ENCODE measurements at regions not wholly inside any gene's neighbourhood (a gene's known extent, or its start where the extent isn't known, plus 50 kb on each side); places are given as distances from the start of the nearest gene placed in this dataset.

GRCh38 chr16:49111351-49111750, 170.3 kb downstream of the CBLN1 start:
- intact Hi-C loops (cut with micrococcal nuclease): no loop called here
- no peaks in the 10 kb centered on the region for H3K27me3 Mint-ChIP-seq
- H3K27ac Mint-ChIP-seq: no peak overlapping the region
- no peaks in the 10 kb centered on the region for H3K9me3 Mint-ChIP-seq
- H3K36me3 Mint-ChIP-seq (ENCODE audit: low read depth): no peaks in the 10 kb centered on the region
- H3K4me3 Mint-ChIP-seq: no peak overlapping the region
- no peaks in the 10 kb centered on the region for H3K4me1 Mint-ChIP-seq (ENCODE audit: low read depth)

- intact Hi-C loops (cut with micrococcal nuclease): no loop called here
- no peak overlapping the region for H3K4me3 Mint-ChIP-seq
- no peaks in the 10 kb centered on the region for H3K4me1 Mint-ChIP-seq (ENCODE audit: low read depth)
- H3K27me3 Mint-ChIP-seq: no peaks in the 10 kb centered on the region
- no peaks in the 10 kb centered on the region for H3K36me3 Mint-ChIP-seq (ENCODE audit: low read depth)
- H3K9me3 Mint-ChIP-seq: no peaks in the 10 kb centered on the region
- H3K27ac Mint-ChIP-seq: no peak overlapping the region
Observed at GRCh38 chr16:49108611-49109010, 173.0 kb downstream of the CBLN1 start.

GRCh38 chr16:49103298-49103697, 178.3 kb downstream of the CBLN1 start:
- Mint-ChIP-seq H3K4me1 (ENCODE audit: low read depth) (no peaks in the 10 kb centered on the region), H3K36me3 (ENCODE audit: low read depth) (no peaks in the 10 kb centered on the region), H3K4me3 (no peak overlapping the region), H3K27me3 (no peaks in the 10 kb centered on the region), H3K9me3 (peaks cover 9% of the 10 kb centered on the region), H3K27ac (no peak overlapping the region)
- intact Hi-C loops (cut with micrococcal nuclease): no loop called here

- H3K36me3 Mint-ChIP-seq (ENCODE audit: low read depth): no peaks in the 10 kb centered on the region
- no peaks in the 10 kb centered on the region for H3K4me1 Mint-ChIP-seq (ENCODE audit: low read depth)
- H3K9me3 Mint-ChIP-seq: peaks cover 9% of the 10 kb centered on the region
- no peaks in the 10 kb centered on the region for H3K27me3 Mint-ChIP-seq
- H3K4me3 Mint-ChIP-seq: no peak overlapping the region
- intact Hi-C loops (cut with micrococcal nuclease): no loop called here
- no peak overlapping the region for H3K27ac Mint-ChIP-seq
Observed at GRCh38 chr16:49101997-49102396, 179.6 kb downstream of the CBLN1 start.

- H3K9me3 Mint-ChIP-seq: peaks cover 9% of the 10 kb centered on the region
- H3K4me1 Mint-ChIP-seq (ENCODE audit: low read depth): no peaks in the 10 kb centered on the region
- H3K27me3 Mint-ChIP-seq: no peaks in the 10 kb centered on the region
- intact Hi-C loops (cut with micrococcal nuclease): no loop called here
- H3K27ac Mint-ChIP-seq: no peak overlapping the region
- no peaks in the 10 kb centered on the region for H3K36me3 Mint-ChIP-seq (ENCODE audit: low read depth)
- no peak overlapping the region for H3K4me3 Mint-ChIP-seq
Observed at GRCh38 chr16:49100366-49100765, 181.3 kb downstream of the CBLN1 start.

GRCh38 chr16:49097964-49098363, 183.7 kb downstream of the CBLN1 start:
- intact Hi-C loops (cut with micrococcal nuclease): no loop called here
- Mint-ChIP-seq H3K36me3 (ENCODE audit: low read depth) (no peaks in the 10 kb centered on the region), H3K4me3 (no peak overlapping the region), H3K27me3 (no peaks in the 10 kb centered on the region), H3K9me3 (peaks cover 9% of the 10 kb centered on the region), H3K4me1 (ENCODE audit: low read depth) (no peaks in the 10 kb centered on the region), H3K27ac (no peak overlapping the region)

- Mint-ChIP-seq H3K9me3 (peaks cover 7% of the 10 kb centered on the region), H3K27ac (no peak overlapping the region), H3K4me1 (ENCODE audit: low read depth) (no peaks in the 10 kb centered on the region), H3K4me3 (no peak overlapping the region), H3K27me3 (no peaks in the 10 kb centered on the region), H3K36me3 (ENCODE audit: low read depth) (no peaks in the 10 kb centered on the region)
- intact Hi-C loops (cut with micrococcal nuclease): no loop called here
Observed at GRCh38 chr16:49096176-49096945, 185.3 kb downstream of the CBLN1 start.

GRCh38 chr16:49095539-49095938, 186.1 kb downstream of the CBLN1 start:
- Mint-ChIP-seq H3K36me3 (ENCODE audit: low read depth) (no peaks in the 10 kb centered on the region), H3K9me3 (no peaks in the 10 kb centered on the region), H3K4me1 (ENCODE audit: low read depth) (no peaks in the 10 kb centered on the region), H3K27ac (no peak overlapping the region), H3K27me3 (no peaks in the 10 kb centered on the region), H3K4me3 (no peak overlapping the region)
- intact Hi-C loops (cut with micrococcal nuclease): no loop called here

GRCh38 chr16:49094471-49094870, 187.2 kb downstream of the CBLN1 start:
- no peak overlapping the region for H3K4me3 Mint-ChIP-seq
- no peaks in the 10 kb centered on the region for H3K36me3 Mint-ChIP-seq (ENCODE audit: low read depth)
- no peaks in the 10 kb centered on the region for H3K27me3 Mint-ChIP-seq
- intact Hi-C loops (cut with micrococcal nuclease): no loop called here
- H3K27ac Mint-ChIP-seq: no peak overlapping the region
- no peaks in the 10 kb centered on the region for H3K4me1 Mint-ChIP-seq (ENCODE audit: low read depth)
- H3K9me3 Mint-ChIP-seq: no peaks in the 10 kb centered on the region

GRCh38 chr16:49093939-49094338, 187.7 kb downstream of the CBLN1 start:
- Mint-ChIP-seq H3K36me3 (ENCODE audit: low read depth) (no peaks in the 10 kb centered on the region), H3K4me3 (no peak overlapping the region), H3K9me3 (no peaks in the 10 kb centered on the region), H3K27ac (no peak overlapping the region), H3K4me1 (ENCODE audit: low read depth) (no peaks in the 10 kb centered on the region), H3K27me3 (no peaks in the 10 kb centered on the region)
- intact Hi-C loops (cut with micrococcal nuclease): no loop called here

GRCh38 chr16:49092704-49093103, 188.9 kb downstream of the CBLN1 start:
- no peak overlapping the region for H3K4me3 Mint-ChIP-seq
- intact Hi-C loops (cut with micrococcal nuclease): no loop called here
- H3K4me1 Mint-ChIP-seq (ENCODE audit: low read depth): no peaks in the 10 kb centered on the region
- no peaks in the 10 kb centered on the region for H3K36me3 Mint-ChIP-seq (ENCODE audit: low read depth)
- no peaks in the 10 kb centered on the region for H3K27me3 Mint-ChIP-seq
- no peaks in the 10 kb centered on the region for H3K9me3 Mint-ChIP-seq
- no peak overlapping the region for H3K27ac Mint-ChIP-seq

GRCh38 chr16:49089533-49089932, 192.1 kb downstream of the CBLN1 start:
- Mint-ChIP-seq H3K4me1 (ENCODE audit: low read depth) (no peaks in the 10 kb centered on the region), H3K9me3 (peaks cover 10% of the 10 kb centered on the region), H3K4me3 (no peak overlapping the region), H3K27me3 (no peaks in the 10 kb centered on the region), H3K27ac (no peak overlapping the region), H3K36me3 (ENCODE audit: low read depth) (no peaks in the 10 kb centered on the region)
- intact Hi-C loops (cut with micrococcal nuclease): no loop called here

- H3K9me3 Mint-ChIP-seq: peaks cover 14% of the 10 kb centered on the region
- no peaks in the 10 kb centered on the region for H3K27me3 Mint-ChIP-seq
- no peak overlapping the region for H3K4me3 Mint-ChIP-seq
- H3K4me1 Mint-ChIP-seq (ENCODE audit: low read depth): no peaks in the 10 kb centered on the region
- H3K27ac Mint-ChIP-seq: no peak overlapping the region
- intact Hi-C loops (cut with micrococcal nuclease): no loop called here
- no peaks in the 10 kb centered on the region for H3K36me3 Mint-ChIP-seq (ENCODE audit: low read depth)
Observed at GRCh38 chr16:49089039-49089438, 192.6 kb downstream of the CBLN1 start.

- intact Hi-C loops (cut with micrococcal nuclease): no loop called here
- H3K4me3 Mint-ChIP-seq: no peak overlapping the region
- peaks cover 25% of the 10 kb centered on the region for H3K9me3 Mint-ChIP-seq
- H3K27ac Mint-ChIP-seq: no peak overlapping the region
- H3K4me1 Mint-ChIP-seq (ENCODE audit: low read depth): no peaks in the 10 kb centered on the region
- H3K36me3 Mint-ChIP-seq (ENCODE audit: low read depth): no peaks in the 10 kb centered on the region
- H3K27me3 Mint-ChIP-seq: no peaks in the 10 kb centered on the region
Observed at GRCh38 chr16:49085686-49086085, 196.0 kb downstream of the CBLN1 start.
